H9 (cell line): ENCODE measurements at regions not wholly inside any gene's neighbourhood (a gene's known extent, or its start where the extent isn't known, plus 50 kb on each side); places are given as distances from the start of the nearest gene placed in this dataset.

Source experiments
- DNase-seq: peaks from one replicate; pipeline ENCODE4 v3.0.0-alpha.2; 2017
- H2AFZ ChIP-seq: one replicate; pipeline ENCODE4 v1.6.1; 2013; ENCODE audit warnings: mild to moderate bottlenecking, low read length, control low read depth, moderate library complexity
- H2AK5ac ChIP-seq: 2 replicates; pipeline ENCODE4 v1.6.1; 2013; ENCODE audit warnings: low read length, control low read depth, mixed read lengths; ENCODE audit not compliant: insufficient read length
- H2BK120ac ChIP-seq: one replicate; pipeline ENCODE4 v1.6.1; 2013; ENCODE audit warnings: low read depth, mild to moderate bottlenecking, low read length, control low read depth, inconsistent platforms; ENCODE audit not compliant: poor library complexity, severe bottlenecking
- H2BK12ac ChIP-seq: 2 replicates; pipeline ENCODE4 v1.6.1; 2013; ENCODE audit warnings: low read length, control low read depth, mixed read lengths, low read depth; ENCODE audit not compliant: insufficient read length
- H2BK15ac ChIP-seq: 2 replicates; pipeline ENCODE4 v1.6.1; 2013; ENCODE audit warnings: low read depth, low read length, control low read depth
- H2BK20ac ChIP-seq: one replicate; pipeline ENCODE4 v1.6.1; 2013; ENCODE audit warnings: low read depth, mild to moderate bottlenecking, low read length, control low read depth, inconsistent platforms; ENCODE audit not compliant: poor library complexity, severe bottlenecking
- H2BK5ac ChIP-seq: 2 replicates; pipeline ENCODE4 v1.6.1; 2013; ENCODE audit warnings: low read length, control low read depth, mixed read lengths; ENCODE audit not compliant: insufficient read length
- H3K14ac ChIP-seq: 2 replicates; pipeline ENCODE4 v1.6.1; 2013; ENCODE audit warnings: low read length, control low read depth; ENCODE audit not compliant: insufficient read depth
- H3K18ac ChIP-seq: 2 replicates; pipeline ENCODE4 v1.6.1; 2013; ENCODE audit warnings: low read depth, mild to moderate bottlenecking, mixed read lengths, low read length, control low read depth; ENCODE audit not compliant: insufficient read length
- H3K23ac ChIP-seq: 2 replicates; pipeline ENCODE4 v1.6.1; 2013; ENCODE audit warnings: low read length, control low read depth, mixed read lengths, low read depth; ENCODE audit not compliant: insufficient read length
- H3K23me2 ChIP-seq: 2 replicates; pipeline ENCODE4 v1.6.1; 2013; ENCODE audit warnings: low read depth, mild to moderate bottlenecking, mixed read lengths, low read length, control low read depth; ENCODE audit not compliant: insufficient read length, poor library complexity, severe bottlenecking
- H3K27ac ChIP-seq: 2 replicates; pipeline ENCODE4 v1.5.1; 2013; ENCODE audit warnings: low read length, control low read depth, mixed read lengths, low read depth; ENCODE audit not compliant: insufficient read length
- H3K27me3 ChIP-seq: 2 replicates; pipeline ENCODE4 v1.6.1; 2013; ENCODE audit warnings: low read length, control low read depth, inconsistent platforms; ENCODE audit not compliant: insufficient read depth
- H3K4ac ChIP-seq: 2 replicates; pipeline ENCODE4 v1.6.1; 2013; ENCODE audit warnings: low read depth, mild to moderate bottlenecking, control low read depth, inconsistent platforms, low read length, moderate library complexity
- H3K4me1 ChIP-seq: 2 replicates; pipeline ENCODE4 v1.6.1; 2013; ENCODE audit warnings: low read length, control low read depth, inconsistent platforms; ENCODE audit not compliant: insufficient read depth
- H3K4me2 ChIP-seq: 2 replicates; pipeline ENCODE4 v1.6.1; 2013; ENCODE audit warnings: low read length, control low read depth, mixed read lengths; ENCODE audit not compliant: insufficient read length, insufficient read depth
- H3K56ac ChIP-seq: 2 replicates; pipeline ENCODE4 v1.6.1; 2013; ENCODE audit warnings: low read depth, mild to moderate bottlenecking, mixed read lengths, low read length, control low read depth; ENCODE audit not compliant: insufficient read length
- H3K79me1 ChIP-seq: 2 replicates; pipeline ENCODE4 v1.6.1; 2013; ENCODE audit warnings: low read depth, mild to moderate bottlenecking, moderate library complexity, low read length, control low read depth, inconsistent platforms; ENCODE audit not compliant: insufficient read depth, poor library complexity, severe bottlenecking
- H3K79me2 ChIP-seq: 2 replicates; pipeline ENCODE4 v1.6.1; 2013; ENCODE audit warnings: low read length, control low read depth, inconsistent platforms; ENCODE audit not compliant: insufficient read depth
- H3K9ac ChIP-seq: 2 replicates; pipeline ENCODE4 v1.6.1; 2013; ENCODE audit warnings: low read length, control low read depth, mixed read lengths; ENCODE audit not compliant: insufficient read length; ENCODE audit errors: extremely low read depth
- H3K9me3 ChIP-seq: one replicate; pipeline ENCODE4 v1.6.1; 2013; ENCODE audit warnings: low read depth, low read length, inconsistent platforms; ENCODE audit not compliant: control insufficient read depth
- H3T11ph ChIP-seq: one replicate; pipeline ENCODE4 v1.6.1; 2013; ENCODE audit warnings: mild to moderate bottlenecking, low read length, control low read depth, inconsistent platforms
- H4K20me1 ChIP-seq: one replicate; pipeline ENCODE4 v1.6.1; 2013; ENCODE audit not compliant: control insufficient read depth, insufficient read length, insufficient read depth
- H4K5ac ChIP-seq: 2 replicates; pipeline ENCODE4 v1.6.1; 2013; ENCODE audit warnings: low read depth, mild to moderate bottlenecking, mixed read lengths, low read length, control low read depth; ENCODE audit not compliant: insufficient read length
- H4K8ac ChIP-seq: replicated peaks from 2 replicates; pipeline ENCODE4 v1.6.1; 2013; ENCODE audit warnings: low read length, control low read depth, mixed read lengths, low read depth; ENCODE audit not compliant: insufficient read length
- H4K91ac ChIP-seq: 2 replicates; pipeline ENCODE4 v1.6.1; 2013; ENCODE audit warnings: low read depth, mild to moderate bottlenecking, moderate library complexity, mixed read lengths, low read length, control low read depth; ENCODE audit not compliant: insufficient read length
- H3K27ac Mint-ChIP-seq, 3 experiments: 2 replicates in 2 of 3; 3 replicates in 1 of 3; pipeline ENCODE4 v1.8.0; 2020 to 2021; ENCODE audit warnings: mixed read lengths in 3 of 3, mild to moderate bottlenecking in 1 of 3, moderate library complexity in 1 of 3
- H3K27me3 Mint-ChIP-seq: 2 replicates; pipeline ENCODE4 v1.8.0; 2021; ENCODE audit warnings: low read depth, mild to moderate bottlenecking, moderate library complexity, mixed read lengths
- H3K36me3 Mint-ChIP-seq, 3 experiments: 2 replicates in 2 of 3; 3 replicates in 1 of 3; pipeline ENCODE4 v1.8.0; 2020 to 2021; ENCODE audit warnings: low read depth in 3 of 3, mixed read lengths in 3 of 3; ENCODE audit not compliant: insufficient read depth in 1 of 3
- H3K4me1 Mint-ChIP-seq, 2 experiments: 2 replicates each; pipeline ENCODE4 v1.8.0; 2020; ENCODE audit warnings: mixed read lengths in 2 of 2
- H3K4me3 Mint-ChIP-seq, 2 experiments: 2 replicates in 1 of 2; 3 replicates in 1 of 2; pipeline ENCODE4 v1.8.0; 2020 to 2021; ENCODE audit warnings: mild to moderate bottlenecking in 2 of 2, mixed read lengths in 2 of 2, moderate library complexity in 1 of 2
- H3K9me3 Mint-ChIP-seq, 2 experiments: 2 replicates in 1 of 2; 3 replicates in 1 of 2; pipeline ENCODE4 v1.8.0; 2020; ENCODE audit warnings: mild to moderate bottlenecking in 2 of 2, mixed read lengths in 2 of 2, moderate library complexity in 1 of 2
- WGBS: extraction: QIAGEN DNeasy Blood & Tissue Kit; methylation state at CpG from one replicate; pipeline ENCODE4 v1.1.7; 2013; ENCODE audit warnings: missing lambda C conversion rate, low lambda C conversion rate, mixed read lengths; ENCODE audit not compliant: insufficient read length; ENCODE audit errors: extremely low coverage; 5-methylcytosine and 5-hydroxymethylcytosine counted together
- TF ChIP-seq, protein P1 (sequence below): fragments of 200-600 bp; sonication (generic); conservative IDR thresholded peaks from 3 replicates; pipeline ENCODE4 v1.8.0; 2021; ENCODE audit warnings: antibody characterized with exemption, mild to moderate bottlenecking

- no peak overlapping the region for H2AFZ ChIP-seq
- H4K20me1 ChIP-seq, result no peaks in the 10 kb centered on the region
- H3K56ac ChIP-seq, result no peak overlapping the region
- no peak for DNase-seq
- no peak overlapping the region for H4K8ac ChIP-seq
- no peak overlapping the region for H3K9ac ChIP-seq
- peaks cover 0 to 5% (median 2%) of the 10 kb centered on the region in 3 experiments; a peak in 3 of 7 replicates for H3K36me3 Mint-ChIP-seq
- peaks cover 3% of the 10 kb centered on the region for H3K27me3 Mint-ChIP-seq
- H3K4me1 Mint-ChIP-seq, result peaks cover 17 to 18% of the 10 kb centered on the region in 2 experiments
- H2AK5ac ChIP-seq, result no peak overlapping the region
- no peak overlapping the region for H2BK15ac ChIP-seq
- no peak overlapping the region for H3K14ac ChIP-seq
- no peak overlapping the region for H2BK5ac ChIP-seq
- H2BK20ac ChIP-seq, result no peak overlapping the region
- H3T11ph ChIP-seq, result no peak overlapping the region
- H4K91ac ChIP-seq, result no peak overlapping the region
- no peak overlapping the region for H3K4me3 Mint-ChIP-seq
- H3K23ac ChIP-seq, result no peak overlapping the region
- H3K18ac ChIP-seq, result no peak overlapping the region
- no peak overlapping the region for H3K4ac ChIP-seq
- TF ChIP-seq, protein P1, sequence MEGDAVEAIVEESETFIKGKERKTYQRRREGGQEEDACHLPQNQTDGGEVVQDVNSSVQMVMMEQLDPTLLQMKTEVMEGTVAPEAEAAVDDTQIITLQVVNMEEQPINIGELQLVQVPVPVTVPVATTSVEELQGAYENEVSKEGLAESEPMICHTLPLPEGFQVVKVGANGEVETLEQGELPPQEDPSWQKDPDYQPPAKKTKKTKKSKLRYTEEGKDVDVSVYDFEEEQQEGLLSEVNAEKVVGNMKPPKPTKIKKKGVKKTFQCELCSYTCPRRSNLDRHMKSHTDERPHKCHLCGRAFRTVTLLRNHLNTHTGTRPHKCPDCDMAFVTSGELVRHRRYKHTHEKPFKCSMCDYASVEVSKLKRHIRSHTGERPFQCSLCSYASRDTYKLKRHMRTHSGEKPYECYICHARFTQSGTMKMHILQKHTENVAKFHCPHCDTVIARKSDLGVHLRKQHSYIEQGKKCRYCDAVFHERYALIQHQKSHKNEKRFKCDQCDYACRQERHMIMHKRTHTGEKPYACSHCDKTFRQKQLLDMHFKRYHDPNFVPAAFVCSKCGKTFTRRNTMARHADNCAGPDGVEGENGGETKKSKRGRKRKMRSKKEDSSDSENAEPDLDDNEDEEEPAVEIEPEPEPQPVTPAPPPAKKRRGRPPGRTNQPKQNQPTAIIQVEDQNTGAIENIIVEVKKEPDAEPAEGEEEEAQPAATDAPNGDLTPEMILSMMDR, result no peak
- H3K9me3 ChIP-seq, result no peaks in the 10 kb centered on the region
- H3K27ac ChIP-seq, result no peak overlapping the region
- no peak overlapping the region for H3K4me2 ChIP-seq
- H3K79me1 ChIP-seq, result no peaks in the 10 kb centered on the region
- peaks cover 5% of the 10 kb centered on the region; the same call in 1 of the 2 replicates for H3K4me1 ChIP-seq
- H3K23me2 ChIP-seq, result no peaks in the 10 kb centered on the region
- H3K27me3 ChIP-seq, result no peaks in the 10 kb centered on the region
- no peaks in the 10 kb centered on the region for H3K79me2 ChIP-seq
- H3K9me3 Mint-ChIP-seq, result no peaks in the 10 kb centered on the region; a peak in 1 of 5 replicates
- H3K27ac Mint-ChIP-seq, result no peak overlapping the region; a peak in 1 of 7 replicates
- no CpG with 5 or more reads among the region's 15 CpGs for WGBS
- H2BK120ac ChIP-seq, result no peak overlapping the region
- H2BK12ac ChIP-seq, result no peak overlapping the region
- no peak overlapping the region for H4K5ac ChIP-seq
These were observed 308.1 kb upstream of the SALL3 start for GRCh38 chr18:78671551-78671950.
